ACHN (cell line): ENCODE measurements at regions not wholly inside any gene's neighbourhood (a gene's known extent, or its start where the extent isn't known, plus 50 kb on each side); places are given as distances from the start of the nearest gene placed in this dataset.

Experiments
- DNase-seq: peaks from one replicate; pipeline ENCODE4 v3.0.0-alpha.2; 2015
- in situ Hi-C: cut with HindIII; loops from 2 replicates; pipeline ENCODE4 v1.10.0; 2017; ENCODE audit warnings: low sequenced_read_pairs, low pct_ligation_motif_present, low pct_unique_long_range_greater_than_20kb

GRCh38 chr17:79162012-79162963, 87.7 kb downstream of the ENGASE start:
- no peak for DNase-seq
- in situ Hi-C loops = no loop called here

- in situ Hi-C loops = no loop called here
- no peak for DNase-seq
These were observed 86.5 kb downstream of the ENGASE start for GRCh38 chr17:79160980-79161636.

GRCh38 chr17:79159926-79160325, 85.3 kb downstream of the ENGASE start:
- in situ Hi-C loops = no loop called here

GRCh38 chr17:79159471-79159870, 84.8 kb downstream of the ENGASE start:
- in situ Hi-C loops = no loop called here
- no peak for DNase-seq

More at GRCh38 chr17:79159926-79160325, 85.3 kb downstream of the ENGASE start:
- no peak for DNase-seq

GRCh38 chr17:79156463-79157095, 82.0 kb downstream of the ENGASE start:
- no peak for DNase-seq
- in situ Hi-C loops = no loop called here

GRCh38 chr17:79155701-79156100, 81.1 kb downstream of the ENGASE start:
- in situ Hi-C loops = no loop called here
- no peak for DNase-seq

GRCh38 chr17:79154951-79155585, 80.4 kb downstream of the ENGASE start:
- in situ Hi-C loops = no loop called here

GRCh38 chr17:79154446-79154845, 79.8 kb downstream of the ENGASE start:
- DNase-seq = no peak
- in situ Hi-C loops = no loop called here

More at GRCh38 chr17:79154951-79155585, 80.4 kb downstream of the ENGASE start:
- no peak for DNase-seq

GRCh38 chr17:79153367-79154130, 78.9 kb downstream of the ENGASE start:
- DNase-seq = no peak
- in situ Hi-C loops = no loop called here

- in situ Hi-C loops = no loop called here
- DNase-seq = no peak
These were observed 78.0 kb downstream of the ENGASE start for GRCh38 chr17:79152636-79153035.

- no peak for DNase-seq
- in situ Hi-C loops = no loop called here
These were observed 77.5 kb downstream of the ENGASE start for GRCh38 chr17:79152110-79152509.

GRCh38 chr17:79150799-79151198, 76.2 kb downstream of the ENGASE start:
- no peak for DNase-seq
- in situ Hi-C loops = no loop called here

- in situ Hi-C loops = no loop called here
- no peak for DNase-seq
These were observed 75.6 kb downstream of the ENGASE start for GRCh38 chr17:79150035-79150733.

- DNase-seq = no peak
- in situ Hi-C loops = no loop called here
These were observed 74.0 kb downstream of the ENGASE start for GRCh38 chr17:79148584-79148983.

- in situ Hi-C loops = no loop called here
- no peak for DNase-seq
These were observed 73.3 kb downstream of the ENGASE start for GRCh38 chr17:79147746-79148506.

- in situ Hi-C loops = no loop called here
- no peak for DNase-seq
These were observed 71.9 kb downstream of the ENGASE start for GRCh38 chr17:79146562-79146961.

GRCh38 chr17:79145548-79145947, 70.9 kb downstream of the ENGASE start:
- in situ Hi-C loops = no loop called here
- DNase-seq = no peak
